GM23338 (cell line): ENCODE measurements at regions not wholly inside any gene's neighbourhood (a gene's known extent, or its start where the extent isn't known, plus 50 kb on each side); places are given as distances from the start of the nearest gene placed in this dataset.

Source experiments
- ATAC-seq: fragments of 200-7000 bp; cut with Tn5 transposase; 3 replicates; pipeline ENCODE4 v1.9.1; 2020
- DNase-seq: peaks from one replicate; pipeline ENCODE4 v3.0.0-alpha.2; 2015; ENCODE audit warnings: low spot score
- H2AFZ ChIP-seq: fragments of 200-600 bp; sonication (generic); 2 replicates; pipeline ENCODE4 v1.8.0; 2016; ENCODE audit warnings: antibody characterized with exemption, mild to moderate bottlenecking, moderate library complexity
- H3F3A ChIP-seq: fragments of 200-600 bp; sonication (generic); replicated peaks from 2 replicates; pipeline ENCODE4 v1.8.0; 2017; ENCODE audit warnings: antibody characterized with exemption, mixed run types, low read depth
- H3K27ac ChIP-seq: fragments of 200-600 bp; sonication (generic); 2 replicates; pipeline ENCODE4 v1.6.1; 2016; ENCODE audit warnings: low read depth
- H3K27me3 ChIP-seq: fragments of 200-600 bp; sonication (generic); 2 replicates; pipeline ENCODE4 v1.8.0; 2016; ENCODE audit warnings: mild to moderate bottlenecking, mixed run types, moderate library complexity; ENCODE audit not compliant: insufficient read depth
- H3K36me3 ChIP-seq: fragments of 200-600 bp; sonication (generic); 2 replicates; pipeline ENCODE4 v1.8.0; 2016; ENCODE audit warnings: mild to moderate bottlenecking; ENCODE audit not compliant: insufficient read depth
- H3K4me1 ChIP-seq: fragments of 200-600 bp; sonication (generic); 2 replicates; pipeline ENCODE4 v1.8.0; 2016; ENCODE audit warnings: mild to moderate bottlenecking, moderate library complexity; ENCODE audit not compliant: insufficient read depth
- H3K4me2 ChIP-seq: fragments of 200-600 bp; sonication (generic); 2 replicates; pipeline ENCODE4 v1.7.1; 2017; ENCODE audit warnings: mixed run types
- H3K4me3 ChIP-seq: fragments of 200-600 bp; sonication (generic); 2 replicates; pipeline ENCODE4 v1.6.1; 2016; ENCODE audit warnings: mixed run types
- H3K79me2 ChIP-seq: fragments of 200-600 bp; sonication (generic); replicated peaks from 2 replicates; pipeline ENCODE4 v1.8.0; 2017; ENCODE audit warnings: mild to moderate bottlenecking; ENCODE audit not compliant: insufficient read depth
- H3K9me2 ChIP-seq: fragments of 200-600 bp; sonication (generic); 2 replicates; pipeline ENCODE4 v1.8.0; 2017; ENCODE audit not compliant: insufficient read depth
- H4K20me1 ChIP-seq: fragments of 200-600 bp; sonication (generic); replicated peaks from 2 replicates; pipeline ENCODE4 v1.8.0; 2017; ENCODE audit warnings: mild to moderate bottlenecking; ENCODE audit not compliant: insufficient read depth
- H3K27ac Mint-ChIP-seq: 2 replicates; pipeline ENCODE4 v1.8.0; 2020; ENCODE audit warnings: inconsistent platforms, mild to moderate bottlenecking, moderate library complexity, mixed read lengths
- H3K27me3 Mint-ChIP-seq: 3 replicates; pipeline ENCODE4 v1.8.0; 2022; ENCODE audit warnings: low read depth, mild to moderate bottlenecking, moderate library complexity, mixed read lengths, inconsistent platforms; ENCODE audit not compliant: insufficient read depth, poor library complexity
- H3K36me3 Mint-ChIP-seq: 3 replicates; pipeline ENCODE4 v1.8.0; 2021; ENCODE audit warnings: low read depth, mild to moderate bottlenecking, inconsistent platforms, moderate library complexity, mixed read lengths
- H3K4me1 Mint-ChIP-seq: 3 replicates; pipeline ENCODE4 v1.8.0; 2020; ENCODE audit warnings: mild to moderate bottlenecking, inconsistent platforms, mixed read lengths
- H3K4me3 Mint-ChIP-seq: 3 replicates; pipeline ENCODE4 v1.8.0; 2021; ENCODE audit warnings: moderate library complexity, mild to moderate bottlenecking, inconsistent platforms, mixed read lengths
- H3K9me3 Mint-ChIP-seq: 3 replicates; pipeline ENCODE4 v1.8.0; 2020; ENCODE audit warnings: moderate library complexity, mild to moderate bottlenecking, inconsistent platforms, mixed read lengths
- CREB1 ChIP-seq: fragments of 250-450 bp; sonication (Bioruptor Pico); IDR thresholded peaks from 2 replicates; pipeline ENCODE4 v1.5.0; 2020; ENCODE audit warnings: low read depth, mild to moderate bottlenecking, moderate library complexity
- CTCF ChIP-seq, 2 experiments: fragments of 200-600 bp in 1 of 2; sonication (generic) in 1 of 2; conservative IDR thresholded peaks; 2 replicates each; pipeline versions ENCODE4 v1.5.1 to v1.6.1; 2016 to 2017; ENCODE audit warnings: antibody characterized with exemption in 2 of 2, low read depth in 2 of 2, mild to moderate bottlenecking in 2 of 2, moderate library complexity in 1 of 2
- ETS1 ChIP-seq: IDR thresholded peaks from 2 replicates; pipeline ENCODE4 v1.6.1; 2016; ENCODE audit warnings: antibody characterized with exemption
- EZH2 ChIP-seq: fragments of 200-600 bp; sonication (generic); IDR thresholded peaks from one replicate; pipeline ENCODE4 v1.8.0; 2017; ENCODE audit warnings: antibody characterized with exemption, mild to moderate bottlenecking, low read depth; ENCODE audit not compliant: unreplicated experiment
- EZH2phosphoT487 ChIP-seq: fragments of 200-600 bp; sonication (generic); IDR thresholded peaks from one replicate; pipeline ENCODE4 v1.8.1; 2018; ENCODE audit warnings: antibody characterized with exemption; ENCODE audit not compliant: unreplicated experiment
- JUNB ChIP-seq: IDR thresholded peaks from one replicate; pipeline ENCODE4 v1.6.1; 2016; ENCODE audit warnings: antibody characterized with exemption; ENCODE audit not compliant: unreplicated experiment
- NANOG ChIP-seq: IDR thresholded peaks from 2 replicates; pipeline ENCODE4 v1.6.1; 2016; ENCODE audit warnings: antibody characterized with exemption, borderline replicate concordance
- POLR2AphosphoS5 ChIP-seq: IDR thresholded peaks from 2 replicates; pipeline ENCODE4 v1.6.1; 2016; ENCODE audit warnings: antibody characterized with exemption, low read depth
- STAT1 ChIP-seq: IDR thresholded peaks from one replicate; pipeline ENCODE4 v1.6.1; 2016; ENCODE audit warnings: antibody characterized with exemption; ENCODE audit not compliant: unreplicated experiment
- ZNF114 ChIP-seq: fragments of 250-450 bp; sonication (Bioruptor Pico); IDR thresholded peaks from 2 replicates; pipeline ENCODE4 v1.5.0; 2020; ENCODE audit warnings: mild to moderate bottlenecking, moderate library complexity
- ZNF331 ChIP-seq: fragments of 250-450 bp; sonication (Bioruptor Pico); IDR thresholded peaks from 2 replicates; pipeline ENCODE4 v1.5.0; 2020; ENCODE audit warnings: low read depth, mild to moderate bottlenecking, moderate library complexity
- TF ChIP-seq, protein P1 (sequence below): fragments of 250-450 bp; sonication (Bioruptor Pico); IDR thresholded peaks from 2 replicates; pipeline ENCODE4 v1.5.0; 2020; ENCODE audit warnings: mild to moderate bottlenecking, moderate library complexity
- TF ChIP-seq, protein P2 (sequence below): IDR thresholded peaks from one replicate; pipeline ENCODE4 v1.6.1; 2018; ENCODE audit warnings: antibody characterized with exemption; ENCODE audit not compliant: unreplicated experiment

GRCh38 chr1:194013561-194013960 lies 827.1 kb upstream of the B3GALT2 start:
- Mint-ChIP-seq H3K27me3 (peaks cover 4% of the 10 kb centered on the region), H3K36me3 (peaks cover 8% of the 10 kb centered on the region; the same call in 2 of the 3 replicates), H3K4me3 (no peak overlapping the region), H3K4me1 (no peaks in the 10 kb centered on the region), H3K9me3 (peaks cover 10% of the 10 kb centered on the region; the same call in 2 of the 3 replicates), H3K27ac (no peak overlapping the region)
- no peaks in the 10 kb centered on the region for H4K20me1 ChIP-seq
- TF ChIP-seq, protein P1, sequence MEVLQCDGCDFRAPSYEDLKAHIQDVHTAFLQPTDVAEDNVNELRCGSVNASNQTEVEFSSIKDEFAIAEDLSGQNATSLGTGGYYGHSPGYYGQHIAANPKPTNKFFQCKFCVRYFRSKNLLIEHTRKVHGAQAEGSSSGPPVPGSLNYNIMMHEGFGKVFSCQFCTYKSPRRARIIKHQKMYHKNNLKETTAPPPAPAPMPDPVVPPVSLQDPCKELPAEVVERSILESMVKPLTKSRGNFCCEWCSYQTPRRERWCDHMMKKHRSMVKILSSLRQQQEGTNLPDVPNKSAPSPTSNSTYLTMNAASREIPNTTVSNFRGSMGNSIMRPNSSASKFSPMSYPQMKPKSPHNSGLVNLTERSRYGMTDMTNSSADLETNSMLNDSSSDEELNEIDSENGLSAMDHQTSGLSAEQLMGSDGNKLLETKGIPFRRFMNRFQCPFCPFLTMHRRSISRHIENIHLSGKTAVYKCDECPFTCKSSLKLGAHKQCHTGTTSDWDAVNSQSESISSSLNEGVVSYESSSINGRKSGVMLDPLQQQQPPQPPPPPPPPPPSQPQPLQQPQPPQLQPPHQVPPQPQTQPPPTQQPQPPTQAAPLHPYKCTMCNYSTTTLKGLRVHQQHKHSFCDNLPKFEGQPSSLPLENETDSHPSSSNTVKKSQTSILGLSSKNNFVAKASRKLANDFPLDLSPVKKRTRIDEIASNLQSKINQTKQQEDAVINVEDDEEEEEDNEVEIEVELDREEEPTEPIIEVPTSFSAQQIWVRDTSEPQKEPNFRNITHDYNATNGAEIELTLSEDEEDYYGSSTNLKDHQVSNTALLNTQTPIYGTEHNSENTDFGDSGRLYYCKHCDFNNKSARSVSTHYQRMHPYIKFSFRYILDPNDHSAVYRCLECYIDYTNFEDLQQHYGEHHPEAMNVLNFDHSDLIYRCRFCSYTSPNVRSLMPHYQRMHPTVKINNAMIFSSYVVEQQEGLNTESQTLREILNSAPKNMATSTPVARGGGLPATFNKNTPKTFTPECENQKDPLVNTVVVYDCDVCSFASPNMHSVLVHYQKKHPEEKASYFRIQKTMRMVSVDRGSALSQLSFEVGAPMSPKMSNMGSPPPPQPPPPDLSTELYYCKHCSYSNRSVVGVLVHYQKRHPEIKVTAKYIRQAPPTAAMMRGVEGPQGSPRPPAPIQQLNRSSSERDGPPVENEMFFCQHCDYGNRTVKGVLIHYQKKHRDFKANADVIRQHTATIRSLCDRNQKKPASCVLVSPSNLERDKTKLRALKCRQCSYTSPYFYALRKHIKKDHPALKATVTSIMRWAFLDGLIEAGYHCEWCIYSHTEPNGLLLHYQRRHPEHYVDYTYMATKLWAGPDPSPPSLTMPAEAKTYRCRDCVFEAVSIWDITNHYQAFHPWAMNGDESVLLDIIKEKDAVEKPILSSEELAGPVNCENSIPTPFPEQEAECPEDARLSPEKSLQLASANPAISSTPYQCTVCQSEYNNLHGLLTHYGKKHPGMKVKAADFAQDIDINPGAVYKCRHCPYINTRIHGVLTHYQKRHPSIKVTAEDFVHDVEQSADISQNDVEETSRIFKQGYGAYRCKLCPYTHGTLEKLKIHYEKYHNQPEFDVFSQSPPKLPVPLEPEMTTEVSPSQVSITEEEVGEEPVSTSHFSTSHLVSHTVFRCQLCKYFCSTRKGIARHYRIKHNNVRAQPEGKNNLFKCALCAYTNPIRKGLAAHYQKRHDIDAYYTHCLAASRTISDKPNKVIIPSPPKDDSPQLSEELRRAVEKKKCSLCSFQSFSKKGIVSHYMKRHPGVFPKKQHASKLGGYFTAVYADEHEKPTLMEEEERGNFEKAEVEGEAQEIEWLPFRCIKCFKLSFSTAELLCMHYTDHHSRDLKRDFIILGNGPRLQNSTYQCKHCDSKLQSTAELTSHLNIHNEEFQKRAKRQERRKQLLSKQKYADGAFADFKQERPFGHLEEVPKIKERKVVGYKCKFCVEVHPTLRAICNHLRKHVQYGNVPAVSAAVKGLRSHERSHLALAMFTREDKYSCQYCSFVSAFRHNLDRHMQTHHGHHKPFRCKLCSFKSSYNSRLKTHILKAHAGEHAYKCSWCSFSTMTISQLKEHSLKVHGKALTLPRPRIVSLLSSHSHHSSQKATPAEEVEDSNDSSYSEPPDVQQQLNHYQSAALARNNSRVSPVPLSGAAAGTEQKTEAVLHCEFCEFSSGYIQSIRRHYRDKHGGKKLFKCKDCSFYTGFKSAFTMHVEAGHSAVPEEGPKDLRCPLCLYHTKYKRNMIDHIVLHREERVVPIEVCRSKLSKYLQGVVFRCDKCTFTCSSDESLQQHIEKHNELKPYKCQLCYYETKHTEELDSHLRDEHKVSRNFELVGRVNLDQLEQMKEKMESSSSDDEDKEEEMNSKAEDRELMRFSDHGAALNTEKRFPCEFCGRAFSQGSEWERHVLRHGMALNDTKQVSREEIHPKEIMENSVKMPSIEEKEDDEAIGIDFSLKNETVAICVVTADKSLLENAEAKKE (CRISPR knock-in tag) = no peak
- TF ChIP-seq CTCF (conservative IDR thresholded peaks at IDR 0.05; ENCODE audit: low read depth in 2 of 2) = no peak
- TF ChIP-seq JUNB = no peak
- no peak for TF ChIP-seq ETS1
- TF ChIP-seq EZH2phosphoT487 = no peak
- no peak for TF ChIP-seq EZH2
- no peak for TF ChIP-seq CREB1 (CRISPR knock-in tag)
- TF ChIP-seq NANOG = no peak
- no peak for TF ChIP-seq ZNF114 (CRISPR knock-in tag)
- TF ChIP-seq STAT1 = no peak
- TF ChIP-seq, protein P2, sequence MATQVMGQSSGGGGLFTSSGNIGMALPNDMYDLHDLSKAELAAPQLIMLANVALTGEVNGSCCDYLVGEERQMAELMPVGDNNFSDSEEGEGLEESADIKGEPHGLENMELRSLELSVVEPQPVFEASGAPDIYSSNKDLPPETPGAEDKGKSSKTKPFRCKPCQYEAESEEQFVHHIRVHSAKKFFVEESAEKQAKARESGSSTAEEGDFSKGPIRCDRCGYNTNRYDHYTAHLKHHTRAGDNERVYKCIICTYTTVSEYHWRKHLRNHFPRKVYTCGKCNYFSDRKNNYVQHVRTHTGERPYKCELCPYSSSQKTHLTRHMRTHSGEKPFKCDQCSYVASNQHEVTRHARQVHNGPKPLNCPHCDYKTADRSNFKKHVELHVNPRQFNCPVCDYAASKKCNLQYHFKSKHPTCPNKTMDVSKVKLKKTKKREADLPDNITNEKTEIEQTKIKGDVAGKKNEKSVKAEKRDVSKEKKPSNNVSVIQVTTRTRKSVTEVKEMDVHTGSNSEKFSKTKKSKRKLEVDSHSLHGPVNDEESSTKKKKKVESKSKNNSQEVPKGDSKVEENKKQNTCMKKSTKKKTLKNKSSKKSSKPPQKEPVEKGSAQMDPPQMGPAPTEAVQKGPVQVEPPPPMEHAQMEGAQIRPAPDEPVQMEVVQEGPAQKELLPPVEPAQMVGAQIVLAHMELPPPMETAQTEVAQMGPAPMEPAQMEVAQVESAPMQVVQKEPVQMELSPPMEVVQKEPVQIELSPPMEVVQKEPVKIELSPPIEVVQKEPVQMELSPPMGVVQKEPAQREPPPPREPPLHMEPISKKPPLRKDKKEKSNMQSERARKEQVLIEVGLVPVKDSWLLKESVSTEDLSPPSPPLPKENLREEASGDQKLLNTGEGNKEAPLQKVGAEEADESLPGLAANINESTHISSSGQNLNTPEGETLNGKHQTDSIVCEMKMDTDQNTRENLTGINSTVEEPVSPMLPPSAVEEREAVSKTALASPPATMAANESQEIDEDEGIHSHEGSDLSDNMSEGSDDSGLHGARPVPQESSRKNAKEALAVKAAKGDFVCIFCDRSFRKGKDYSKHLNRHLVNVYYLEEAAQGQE = no peak
- TF ChIP-seq ZNF331 = no peak
- TF ChIP-seq POLR2AphosphoS5 = no peak
- H3K4me2 ChIP-seq = no peak overlapping the region
- H3F3A ChIP-seq = no peaks in the 10 kb centered on the region
- no peaks in the 10 kb centered on the region for H3K4me1 ChIP-seq
- no peaks in the 10 kb centered on the region for H3K79me2 ChIP-seq
- H2AFZ ChIP-seq = no peak overlapping the region
- no peak overlapping the region for H3K27ac ChIP-seq
- ATAC-seq = no peak
- no peaks in the 10 kb centered on the region for H3K36me3 ChIP-seq
- DNase-seq = no peak
- H3K27me3 ChIP-seq = no peaks in the 10 kb centered on the region
- H3K9me2 ChIP-seq = 0 out of 2 replicates have a peak, but pooled peaks cover 3% of the 10 kb centered on the region
- H3K4me3 ChIP-seq = no peak overlapping the region
